Astrocyte of the cerebellum (primary cell): ENCODE measurements at regions not wholly inside any gene's neighbourhood (a gene's known extent, or its start where the extent isn't known, plus 50 kb on each side); places are given as distances from the start of the nearest gene placed in this dataset.

Source experiments
- DNase-seq: peaks from one replicate; pipeline ENCODE4 v3.0.0-alpha.2; 2011; ENCODE audit warnings: low read depth
- H3K4me3 ChIP-seq: 2 replicates; pipeline ENCODE4 v1.5.1; 2011; ENCODE audit warnings: mild to moderate bottlenecking, low read depth, low read length, moderate library complexity
- CTCF ChIP-seq: IDR thresholded peaks from 2 replicates; pipeline ENCODE4 v1.5.1; 2012; ENCODE audit warnings: low read length, low read depth, moderate library complexity, mild to moderate bottlenecking; ENCODE audit errors: missing control alignments
- in situ Hi-C: cut with HindIII; loops from 2 replicates; pipeline ENCODE4 v1.10.0; 2017; ENCODE audit warnings: low sequenced_read_pairs

- H3K4me3 ChIP-seq = no peak overlapping the region
- in situ Hi-C loops = no loop called here
- no peak for DNase-seq
- no peak for TF ChIP-seq CTCF
Measured at GRCh38 chr11:38300570-38300969, 1702.5 kb upstream of the RAG2 start.

GRCh38 chr11:38296211-38296776 lies 1698.3 kb upstream of the RAG2 start:
- no peak overlapping the region for H3K4me3 ChIP-seq
- DNase-seq = no peak
- in situ Hi-C loops = no loop called here
- no peak for TF ChIP-seq CTCF

GRCh38 chr11:38282718-38283117 lies 1684.7 kb upstream of the RAG2 start:
- no peak for TF ChIP-seq CTCF
- H3K4me3 ChIP-seq = no peak overlapping the region
- in situ Hi-C loops = no loop called here
- DNase-seq = no peak

GRCh38 chr11:38278457-38279141 lies 1680.6 kb upstream of the RAG2 start:
- in situ Hi-C loops = no loop called here
- H3K4me3 ChIP-seq = no peak overlapping the region
- TF ChIP-seq CTCF = no peak
- no peak for DNase-seq

GRCh38 chr11:38274031-38274430 lies 1676.0 kb upstream of the RAG2 start:
- TF ChIP-seq CTCF = no peak
- H3K4me3 ChIP-seq = no peak overlapping the region
- peak; percentile 76 for DNase-seq
- in situ Hi-C loops = no loop called here

GRCh38 chr11:38272376-38272775 lies 1674.3 kb upstream of the RAG2 start:
- TF ChIP-seq CTCF = no peak
- DNase-seq = no peak
- H3K4me3 ChIP-seq = no peak overlapping the region
- in situ Hi-C loops = no loop called here
